ENCODE measurements at regions not wholly inside any gene's neighbourhood (a gene's known extent, or its start where the extent isn't known, plus 50 kb on each side); places are given as distances from the start of the nearest gene placed in this dataset.

DNA sequence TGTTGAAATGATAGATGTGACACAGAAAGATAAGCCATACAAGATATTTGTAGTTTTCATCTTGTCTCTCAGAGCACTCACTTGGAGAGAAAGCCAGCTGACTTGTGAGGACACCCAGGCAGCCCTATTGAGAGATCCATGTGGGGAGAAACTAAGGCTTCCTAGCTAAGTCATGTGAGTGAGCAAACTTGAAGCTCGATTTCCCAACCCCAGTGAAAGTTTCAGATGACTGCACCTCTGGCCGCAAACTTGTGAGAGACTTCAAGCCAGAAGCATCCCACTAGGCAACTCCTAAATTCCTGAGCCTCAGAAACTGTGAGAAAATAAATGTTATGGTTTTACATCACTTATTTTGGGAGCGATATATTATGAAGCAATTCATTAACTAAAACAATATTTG lies 832.3 kb downstream of the LTN1 start (continued):
- TF ChIP-seq EZH2 (IDR thresholded peaks at IDR 0.05; ENCODE audit: low read depth, unreplicated experiment) = no peak
- TF ChIP-seq NANOG (IDR thresholded peaks at IDR 0.05; ENCODE audit: borderline replicate concordance) = no peak

DNA sequence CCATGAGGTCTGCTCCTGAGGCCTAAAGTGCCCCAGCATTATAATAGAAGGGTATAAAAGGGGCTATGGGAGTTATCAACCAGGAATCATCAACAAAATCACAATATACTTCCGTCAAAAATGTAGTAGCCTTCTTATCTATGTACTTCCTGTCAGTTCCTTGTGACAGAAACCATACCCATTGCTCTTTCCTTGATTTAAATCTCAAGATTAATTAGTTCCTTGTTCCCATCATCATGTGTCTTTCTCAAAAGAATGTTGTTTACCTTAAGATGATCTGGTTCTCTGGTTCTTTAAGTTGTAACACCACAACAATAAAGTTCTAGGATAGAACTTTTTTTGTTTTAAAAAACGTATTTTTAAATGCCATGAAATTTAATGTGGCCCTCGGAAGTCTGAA lies 833.3 kb downstream of the LTN1 start:
- no peak for ATAC-seq
- H3K27ac Mint-ChIP-seq = no peak overlapping the region
- no peaks in the 10 kb centered on the region for H3F3A ChIP-seq (replicated peaks; ENCODE audit: low read depth)

More for the DNA sequence above, 833.3 kb downstream of the LTN1 start:
- no peaks in the 10 kb centered on the region for H3K4me1 ChIP-seq (ENCODE audit: insufficient read depth)
- no peaks in the 10 kb centered on the region for H4K20me1 ChIP-seq (replicated peaks; ENCODE audit: insufficient read depth)
- no peak for DNase-seq (ENCODE audit: low spot score)
- H3K27me3 ChIP-seq (ENCODE audit: insufficient read depth) = no peaks in the 10 kb centered on the region
- H3K79me2 ChIP-seq (replicated peaks; ENCODE audit: insufficient read depth) = no peaks in the 10 kb centered on the region
- Mint-ChIP-seq H3K4me1 (peaks cover 7% of the 10 kb centered on the region; the same call in 2 of the 3 replicates), H3K4me3 (no peak overlapping the region), H3K36me3 (ENCODE audit: low read depth) (peaks cover 3% of the 10 kb centered on the region; the same call in 2 of the 3 replicates), H3K9me3 (peaks cover 6% of the 10 kb centered on the region), H3K27me3 (ENCODE audit: insufficient read depth, low read depth, poor library complexity) (peaks cover 1% of the 10 kb centered on the region)
- H3K36me3 ChIP-seq (ENCODE audit: insufficient read depth) = no peaks in the 10 kb centered on the region
- TF ChIP-seq ETS1 (IDR thresholded peaks at IDR 0.05) (no peak), ZNF114 (CRISPR knock-in tag; IDR thresholded peaks at IDR 0.05) (no peak), JUNB (IDR thresholded peaks at IDR 0.05; ENCODE audit: unreplicated experiment) (no peak), ZNF462 (CRISPR knock-in tag; IDR thresholded peaks at IDR 0.05) (no peak), CTCF (conservative IDR thresholded peaks at IDR 0.05; ENCODE audit: low read depth in 2 of 2) (no peak), ZNF331 (CRISPR knock-in tag; IDR thresholded peaks at IDR 0.05; ENCODE audit: low read depth) (no peak), CREB1 (CRISPR knock-in tag; IDR thresholded peaks at IDR 0.05; ENCODE audit: low read depth) (no peak), STAT1 (IDR thresholded peaks at IDR 0.05; ENCODE audit: unreplicated experiment) (no peak), NANOG (IDR thresholded peaks at IDR 0.05; ENCODE audit: borderline replicate concordance) (no peak), POLR2AphosphoS5 (IDR thresholded peaks at IDR 0.05; ENCODE audit: low read depth) (no peak), EZH2phosphoT487 (IDR thresholded peaks at IDR 0.05; ENCODE audit: unreplicated experiment) (no peak)
- TF ChIP-seq, protein P1, sequence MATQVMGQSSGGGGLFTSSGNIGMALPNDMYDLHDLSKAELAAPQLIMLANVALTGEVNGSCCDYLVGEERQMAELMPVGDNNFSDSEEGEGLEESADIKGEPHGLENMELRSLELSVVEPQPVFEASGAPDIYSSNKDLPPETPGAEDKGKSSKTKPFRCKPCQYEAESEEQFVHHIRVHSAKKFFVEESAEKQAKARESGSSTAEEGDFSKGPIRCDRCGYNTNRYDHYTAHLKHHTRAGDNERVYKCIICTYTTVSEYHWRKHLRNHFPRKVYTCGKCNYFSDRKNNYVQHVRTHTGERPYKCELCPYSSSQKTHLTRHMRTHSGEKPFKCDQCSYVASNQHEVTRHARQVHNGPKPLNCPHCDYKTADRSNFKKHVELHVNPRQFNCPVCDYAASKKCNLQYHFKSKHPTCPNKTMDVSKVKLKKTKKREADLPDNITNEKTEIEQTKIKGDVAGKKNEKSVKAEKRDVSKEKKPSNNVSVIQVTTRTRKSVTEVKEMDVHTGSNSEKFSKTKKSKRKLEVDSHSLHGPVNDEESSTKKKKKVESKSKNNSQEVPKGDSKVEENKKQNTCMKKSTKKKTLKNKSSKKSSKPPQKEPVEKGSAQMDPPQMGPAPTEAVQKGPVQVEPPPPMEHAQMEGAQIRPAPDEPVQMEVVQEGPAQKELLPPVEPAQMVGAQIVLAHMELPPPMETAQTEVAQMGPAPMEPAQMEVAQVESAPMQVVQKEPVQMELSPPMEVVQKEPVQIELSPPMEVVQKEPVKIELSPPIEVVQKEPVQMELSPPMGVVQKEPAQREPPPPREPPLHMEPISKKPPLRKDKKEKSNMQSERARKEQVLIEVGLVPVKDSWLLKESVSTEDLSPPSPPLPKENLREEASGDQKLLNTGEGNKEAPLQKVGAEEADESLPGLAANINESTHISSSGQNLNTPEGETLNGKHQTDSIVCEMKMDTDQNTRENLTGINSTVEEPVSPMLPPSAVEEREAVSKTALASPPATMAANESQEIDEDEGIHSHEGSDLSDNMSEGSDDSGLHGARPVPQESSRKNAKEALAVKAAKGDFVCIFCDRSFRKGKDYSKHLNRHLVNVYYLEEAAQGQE (IDR thresholded peaks at IDR 0.05; ENCODE audit: unreplicated experiment) = no peak
- no peak overlapping the region for H2AFZ ChIP-seq
- no peak overlapping the region for H3K4me3 ChIP-seq
- H3K9me2 ChIP-seq (ENCODE audit: insufficient read depth) = peaks cover 6% of the 10 kb centered on the region; the same call in 1 of the 2 replicates
- no peak overlapping the region for H3K4me2 ChIP-seq
- no peak overlapping the region for H3K27ac ChIP-seq (ENCODE audit: low read depth)

All from GM23338 (cell line).